Thyroid gland (tissue), 4 donors: ENCODE measurements at regions not wholly inside any gene's neighbourhood (a gene's known extent, or its start where the extent isn't known, plus 50 kb on each side); places are given as distances from the start of the nearest gene placed in this dataset.

Experiments used
- POLR2A ChIP-seq, 2 donors: fragments of 450-650 bp; IDR thresholded peaks; one replicate each; pipeline ENCODE4 v1.6.1; 2017; ENCODE audit warnings: antibody characterized with exemption in 2 of 2, mild to moderate bottlenecking in 2 of 2, moderate library complexity in 1 of 2
- TF ChIP-seq, protein P1 (sequence below), 6 experiments: fragments of 200-600 bp in 3 of 6; fragments of 450-650 bp in 3 of 6; sonication (generic) in 3 of 6; IDR thresholded peaks; one replicate each; pipeline ENCODE4 v1.5.1; 2016 to 2019; ENCODE audit warnings: antibody characterized with exemption in 6 of 6, mild to moderate bottlenecking in 2 of 6, inconsistent platforms in 1 of 6, moderate library complexity in 1 of 6

GRCh38 chr15:99902248-99902928, 169.2 kb upstream of the LYSMD4 start:
- TF ChIP-seq, protein P1, sequence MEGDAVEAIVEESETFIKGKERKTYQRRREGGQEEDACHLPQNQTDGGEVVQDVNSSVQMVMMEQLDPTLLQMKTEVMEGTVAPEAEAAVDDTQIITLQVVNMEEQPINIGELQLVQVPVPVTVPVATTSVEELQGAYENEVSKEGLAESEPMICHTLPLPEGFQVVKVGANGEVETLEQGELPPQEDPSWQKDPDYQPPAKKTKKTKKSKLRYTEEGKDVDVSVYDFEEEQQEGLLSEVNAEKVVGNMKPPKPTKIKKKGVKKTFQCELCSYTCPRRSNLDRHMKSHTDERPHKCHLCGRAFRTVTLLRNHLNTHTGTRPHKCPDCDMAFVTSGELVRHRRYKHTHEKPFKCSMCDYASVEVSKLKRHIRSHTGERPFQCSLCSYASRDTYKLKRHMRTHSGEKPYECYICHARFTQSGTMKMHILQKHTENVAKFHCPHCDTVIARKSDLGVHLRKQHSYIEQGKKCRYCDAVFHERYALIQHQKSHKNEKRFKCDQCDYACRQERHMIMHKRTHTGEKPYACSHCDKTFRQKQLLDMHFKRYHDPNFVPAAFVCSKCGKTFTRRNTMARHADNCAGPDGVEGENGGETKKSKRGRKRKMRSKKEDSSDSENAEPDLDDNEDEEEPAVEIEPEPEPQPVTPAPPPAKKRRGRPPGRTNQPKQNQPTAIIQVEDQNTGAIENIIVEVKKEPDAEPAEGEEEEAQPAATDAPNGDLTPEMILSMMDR (IDR thresholded peaks at IDR 0.05), result no peak
- TF ChIP-seq POLR2A (IDR thresholded peaks at IDR 0.05), result no peak
